NCI-H1105 (cell line): ENCODE measurements at regions not wholly inside any gene's neighbourhood (a gene's known extent, or its start where the extent isn't known, plus 50 kb on each side); places are given as distances from the start of the nearest gene placed in this dataset.

Experiments used
- DNase-seq: peaks from one replicate; lab custom pipeline; 2025; lab: John Stamatoyannopoulos, UW

DNA sequence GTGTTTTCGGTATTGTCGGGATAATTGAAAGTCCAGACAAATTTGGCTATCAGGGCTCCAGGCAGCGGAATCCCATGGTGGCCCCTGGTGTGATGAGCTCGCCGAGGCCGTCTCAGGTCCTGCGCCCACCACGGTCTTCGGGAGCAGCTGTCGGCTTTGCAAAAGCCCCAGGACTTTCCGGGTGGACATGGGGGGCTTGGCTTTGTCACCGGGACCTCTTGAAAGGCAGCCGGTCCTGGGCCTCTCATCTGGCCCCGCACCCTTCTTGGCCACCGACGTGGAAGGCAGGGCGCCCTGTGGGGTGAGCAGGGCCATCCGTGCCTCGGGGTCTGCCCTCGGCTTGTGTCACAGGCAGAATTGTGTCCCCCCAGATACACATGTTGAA is 87.1 kb upstream of the ACTRT2 start:
- no peak for DNase-seq

DNA sequence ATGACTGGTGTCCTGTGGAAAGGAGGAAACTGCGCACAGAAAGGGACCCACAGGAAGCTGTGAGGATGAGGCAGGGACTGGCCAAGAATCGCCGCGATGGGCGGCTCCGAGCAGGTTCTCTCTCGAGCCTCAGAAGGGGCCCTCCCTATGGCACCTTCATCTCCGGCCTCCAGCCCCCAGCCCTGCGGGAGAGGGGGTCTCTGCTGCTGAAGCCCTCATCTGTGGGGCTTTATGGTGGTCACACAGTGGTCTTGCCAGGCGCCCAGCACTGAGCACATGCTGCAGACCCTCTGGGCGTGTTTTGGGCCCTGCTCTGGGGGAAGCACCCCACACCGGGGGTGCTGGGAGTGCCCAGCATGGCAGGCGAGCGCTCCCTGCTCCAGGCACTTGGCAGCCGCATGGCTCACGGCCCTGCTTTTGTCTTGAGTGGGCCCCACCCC is 86.6 kb upstream of the ACTRT2 start:
- DNase-seq, result no peak

DNA sequence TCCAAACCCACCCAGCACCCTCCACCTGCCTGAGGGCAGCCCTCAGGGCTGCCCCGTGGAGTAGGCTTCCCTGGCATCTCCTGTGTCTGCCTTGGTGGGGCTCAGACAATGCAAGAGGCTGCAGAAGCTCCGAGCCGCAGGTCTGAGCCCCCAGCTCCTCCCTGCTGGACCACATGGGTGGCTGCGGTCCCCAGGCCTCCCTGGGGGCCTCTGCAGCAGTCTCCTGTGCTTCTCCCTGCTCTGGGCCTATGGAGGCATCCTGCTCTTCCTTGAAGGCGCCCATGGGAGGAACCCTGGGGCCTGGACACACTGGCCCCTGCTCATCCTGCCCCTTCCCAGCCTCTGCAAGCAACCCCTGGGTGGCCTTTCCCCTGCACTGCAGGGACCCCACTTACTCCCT is 86.1 kb upstream of the ACTRT2 start:
- DNase-seq, result no peak

- no peak for DNase-seq
Observed at GRCh38 chr1:2935751-2936390, 85.4 kb upstream of the ACTRT2 start.

- DNase-seq, result no peak
Observed at GRCh38 chr1:2936559-2937515, 84.4 kb upstream of the ACTRT2 start.

GRCh38 chr1:2937805-2938204 is 83.5 kb upstream of the ACTRT2 start:
- DNase-seq, result no peak

DNA sequence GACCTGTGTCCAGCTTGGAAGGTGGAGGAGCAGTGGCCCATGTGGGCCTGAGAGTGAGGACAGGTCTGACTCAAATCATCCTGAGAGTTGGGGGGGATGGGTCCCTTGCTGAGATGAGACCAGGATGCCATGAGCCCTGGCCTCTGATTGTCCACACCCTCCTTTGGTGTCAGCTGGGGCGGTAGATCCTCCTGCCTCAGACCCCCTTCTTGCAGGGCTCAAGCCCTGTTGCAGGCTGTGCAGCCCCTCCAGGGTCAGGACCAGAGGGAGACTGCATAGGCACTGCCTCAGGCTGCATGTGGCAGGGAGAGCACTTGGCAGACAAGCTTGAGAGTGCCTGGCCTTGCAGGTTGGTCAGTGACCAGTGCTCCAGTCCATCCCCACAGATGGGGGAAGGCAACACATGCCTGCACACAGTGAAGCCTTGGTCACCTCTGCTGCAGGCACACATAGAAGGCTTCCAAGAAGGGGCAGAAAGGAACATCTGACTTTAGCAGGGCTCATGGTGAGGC is 82.2 kb upstream of the ACTRT2 start:
- no peak for DNase-seq

- no peak for DNase-seq
Observed at GRCh38 chr1:2940178-2940577, 81.1 kb upstream of the ACTRT2 start.

DNA sequence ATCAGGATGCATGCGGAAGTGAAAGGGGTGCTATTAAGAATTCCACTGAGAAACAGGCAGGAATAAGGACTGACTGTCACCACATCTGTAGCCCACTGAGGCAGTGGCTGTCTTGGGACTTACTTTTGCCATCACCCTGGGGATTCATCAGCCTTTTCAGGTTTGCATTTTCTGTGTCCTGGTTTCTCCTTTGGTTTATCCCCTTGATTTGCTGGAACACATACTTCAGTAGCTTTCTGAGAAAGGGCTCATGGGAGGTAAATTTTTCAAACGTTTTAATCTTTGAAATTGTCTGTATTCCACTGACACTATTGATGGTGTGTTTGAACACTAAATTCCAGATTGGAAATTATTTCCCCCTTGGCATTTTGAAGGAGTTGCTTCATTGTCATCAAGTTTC is 80.2 kb upstream of the ACTRT2 start:
- DNase-seq, result no peak

- no peak for DNase-seq
Observed at GRCh38 chr1:2941907-2942306, 79.4 kb upstream of the ACTRT2 start.

DNA sequence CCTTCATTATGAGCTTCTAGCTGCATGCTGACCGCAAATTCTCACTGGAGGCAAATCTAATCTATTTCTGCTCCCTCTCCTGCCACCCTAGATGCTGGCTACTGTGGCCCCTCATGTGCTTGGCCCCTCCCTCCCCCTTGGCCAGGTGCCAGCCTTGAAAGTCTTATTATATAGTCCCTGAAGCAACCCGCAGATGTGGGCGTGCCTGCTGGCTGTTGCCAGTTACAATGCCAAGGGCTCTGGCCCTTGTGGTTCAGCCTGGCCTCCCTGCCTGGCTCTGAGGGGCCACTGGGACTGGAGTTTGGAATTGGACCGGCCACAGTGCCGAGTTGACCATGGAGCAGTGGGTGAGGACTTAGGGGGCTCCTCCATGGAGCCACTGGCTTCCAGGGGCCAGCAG is 78.9 kb upstream of the ACTRT2 start:
- DNase-seq, result no peak

- DNase-seq, result no peak
Observed at GRCh38 chr1:2943686-2944260, 77.5 kb upstream of the ACTRT2 start.

DNA sequence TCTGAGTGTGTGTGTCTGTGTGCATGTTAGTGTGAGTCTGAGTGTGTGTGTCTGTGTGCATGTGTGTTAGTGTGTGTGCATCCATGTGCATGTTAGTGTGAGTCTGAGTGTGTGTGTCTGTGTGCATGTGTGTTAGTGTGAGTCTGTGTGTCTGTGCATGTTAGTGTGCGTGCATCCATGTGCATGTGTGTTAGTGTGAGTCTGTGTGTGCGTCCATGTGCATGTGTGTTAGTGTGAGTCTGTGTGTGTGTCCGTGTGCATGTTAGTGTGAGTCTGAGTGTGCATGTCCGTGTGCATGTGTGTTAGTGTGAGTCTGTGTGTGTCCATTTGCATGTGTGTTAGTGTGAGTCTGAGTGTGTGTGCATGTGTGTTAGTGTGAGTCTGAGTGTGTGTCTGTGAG is 76.6 kb upstream of the ACTRT2 start:
- DNase-seq, result no peak

DNA sequence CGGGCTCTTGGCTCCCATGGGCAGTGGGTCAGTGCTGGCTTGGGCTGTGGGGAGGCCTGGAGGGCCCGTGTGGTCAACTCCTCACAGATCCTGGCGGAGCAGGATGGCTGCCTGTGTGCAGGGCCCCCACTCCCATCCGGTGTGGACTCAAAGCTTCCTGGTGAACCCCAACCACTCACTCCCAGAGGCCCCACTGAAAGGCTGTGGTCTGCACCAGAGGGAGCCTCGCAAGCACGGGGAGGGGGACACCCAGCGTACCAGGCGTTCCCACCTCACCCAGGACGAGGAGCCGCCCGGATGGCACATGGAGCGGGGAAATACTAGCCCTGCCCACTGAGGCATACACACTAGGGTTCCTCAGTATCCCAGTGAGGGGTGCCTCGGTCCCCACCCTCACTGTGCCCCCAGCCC is 75.4 kb upstream of the ACTRT2 start:
- no peak for DNase-seq

GRCh38 chr1:2946291-2946690 is 75.0 kb upstream of the ACTRT2 start:
- no peak for DNase-seq

DNA sequence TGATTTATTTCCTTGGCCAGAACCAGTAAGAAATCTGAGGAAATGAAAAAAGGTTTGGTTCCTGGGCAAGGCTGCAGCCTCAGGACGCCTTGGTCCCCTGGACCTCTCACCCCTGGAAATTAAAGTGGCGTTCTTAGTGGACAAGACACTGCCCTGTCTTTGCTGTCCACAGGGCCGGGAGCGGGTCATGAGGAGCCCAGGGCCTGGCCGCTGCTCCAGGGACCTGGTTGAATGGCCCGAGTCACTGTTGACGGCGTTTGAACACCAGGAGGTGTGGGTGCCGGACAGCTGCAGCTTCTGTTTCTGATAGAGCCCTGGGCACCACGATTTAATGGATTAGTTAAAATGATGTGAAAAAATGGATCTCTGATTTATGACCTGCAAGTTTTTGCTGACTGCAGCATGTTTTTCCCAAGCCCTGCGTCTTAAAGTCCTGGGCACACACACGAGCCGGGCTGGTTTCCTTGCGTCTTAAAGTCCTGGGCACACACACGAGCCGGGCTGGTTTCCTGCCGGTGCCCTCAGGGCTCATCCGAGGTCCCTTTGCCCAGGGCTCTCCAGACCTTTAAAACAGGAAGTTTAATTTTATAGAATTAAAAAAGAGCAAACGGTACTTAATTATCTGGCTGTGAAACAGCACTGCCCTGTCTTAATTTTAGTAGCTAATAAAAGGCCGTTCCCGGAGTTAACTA is 74.1 kb upstream of the ACTRT2 start:
- DNase-seq, result no peak

DNA sequence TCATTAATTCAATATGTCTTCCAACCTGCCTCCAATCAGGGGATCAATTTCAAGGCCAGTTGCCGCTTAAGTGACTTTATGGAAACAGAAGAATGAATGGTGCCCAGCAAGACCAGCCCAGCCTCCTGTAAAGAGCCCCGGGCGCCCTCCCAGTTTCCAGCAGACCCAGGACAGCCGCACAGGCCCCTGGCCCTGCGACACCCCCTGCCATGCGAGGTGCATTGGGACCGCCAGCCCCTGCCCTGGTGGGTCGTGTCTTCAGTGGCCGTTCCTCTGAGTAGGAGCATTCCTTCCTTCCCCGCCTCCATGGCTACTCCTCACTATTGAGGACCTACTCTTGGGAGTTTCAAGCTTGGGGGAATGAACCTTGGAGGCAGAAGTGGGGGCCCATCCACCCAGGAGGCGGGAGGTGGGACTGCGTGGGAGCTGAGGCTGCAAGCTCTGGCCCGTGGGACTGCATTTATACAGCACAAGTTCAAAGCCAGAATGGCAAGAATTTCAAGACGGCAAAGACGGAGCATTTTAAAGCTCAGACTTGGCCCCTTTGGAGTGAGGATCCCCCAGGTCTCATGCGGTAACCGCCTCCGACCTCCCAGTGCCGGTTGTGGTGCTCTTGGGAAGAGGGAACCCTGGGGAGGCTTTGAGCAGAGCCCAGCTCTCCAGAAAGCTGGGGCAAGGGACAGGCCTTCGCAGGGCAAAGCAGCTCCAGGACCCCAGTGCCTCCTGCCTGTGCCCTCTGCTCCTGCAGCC is 73.1 kb upstream of the ACTRT2 start:
- no peak for DNase-seq

DNA sequence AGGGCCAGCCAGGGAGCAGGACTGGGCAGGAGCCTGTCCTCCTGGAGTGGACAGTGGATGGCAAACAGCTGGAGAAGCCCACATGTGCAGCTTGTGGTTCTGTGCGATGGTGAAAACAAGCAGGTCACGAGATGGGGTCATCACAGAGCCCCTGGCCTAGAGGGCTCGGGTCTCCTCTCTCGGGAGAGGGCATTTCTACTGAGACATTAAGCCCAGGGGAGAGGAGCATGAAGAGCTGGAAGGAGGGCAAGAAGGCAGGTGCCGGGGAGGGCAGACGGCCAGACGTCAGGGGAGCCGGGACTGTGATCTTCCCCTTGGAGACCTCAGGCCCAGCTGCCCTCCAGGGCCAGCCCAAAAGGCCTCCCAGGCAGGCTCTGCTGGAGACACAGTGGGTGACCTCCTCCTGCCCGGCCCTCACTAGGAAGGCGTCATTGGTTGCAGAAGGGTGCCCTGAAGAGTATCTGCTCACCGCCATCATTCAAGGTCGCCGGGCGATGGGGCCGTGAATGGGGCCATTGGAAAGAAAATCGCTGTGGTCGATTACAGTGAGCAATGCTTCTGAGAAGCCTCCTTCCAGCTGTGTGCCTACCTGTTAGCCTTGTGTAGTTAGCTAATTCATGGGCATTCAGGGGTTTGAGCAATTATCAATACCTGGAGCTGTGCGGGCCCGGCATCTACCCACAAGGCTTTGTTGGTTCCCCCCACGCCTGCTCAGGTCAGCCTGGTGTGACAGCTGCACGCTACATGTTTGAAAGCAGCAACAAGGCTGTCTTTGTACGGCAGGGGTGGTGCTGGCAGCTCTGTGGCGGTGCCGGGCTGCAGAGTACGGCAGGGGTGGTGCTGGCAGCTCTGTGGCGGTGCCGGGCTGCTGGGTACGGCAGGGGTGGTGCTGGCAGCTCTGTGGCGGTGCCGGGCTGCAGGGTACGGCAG is 72.3 kb upstream of the ACTRT2 start:
- no peak for DNase-seq

DNA sequence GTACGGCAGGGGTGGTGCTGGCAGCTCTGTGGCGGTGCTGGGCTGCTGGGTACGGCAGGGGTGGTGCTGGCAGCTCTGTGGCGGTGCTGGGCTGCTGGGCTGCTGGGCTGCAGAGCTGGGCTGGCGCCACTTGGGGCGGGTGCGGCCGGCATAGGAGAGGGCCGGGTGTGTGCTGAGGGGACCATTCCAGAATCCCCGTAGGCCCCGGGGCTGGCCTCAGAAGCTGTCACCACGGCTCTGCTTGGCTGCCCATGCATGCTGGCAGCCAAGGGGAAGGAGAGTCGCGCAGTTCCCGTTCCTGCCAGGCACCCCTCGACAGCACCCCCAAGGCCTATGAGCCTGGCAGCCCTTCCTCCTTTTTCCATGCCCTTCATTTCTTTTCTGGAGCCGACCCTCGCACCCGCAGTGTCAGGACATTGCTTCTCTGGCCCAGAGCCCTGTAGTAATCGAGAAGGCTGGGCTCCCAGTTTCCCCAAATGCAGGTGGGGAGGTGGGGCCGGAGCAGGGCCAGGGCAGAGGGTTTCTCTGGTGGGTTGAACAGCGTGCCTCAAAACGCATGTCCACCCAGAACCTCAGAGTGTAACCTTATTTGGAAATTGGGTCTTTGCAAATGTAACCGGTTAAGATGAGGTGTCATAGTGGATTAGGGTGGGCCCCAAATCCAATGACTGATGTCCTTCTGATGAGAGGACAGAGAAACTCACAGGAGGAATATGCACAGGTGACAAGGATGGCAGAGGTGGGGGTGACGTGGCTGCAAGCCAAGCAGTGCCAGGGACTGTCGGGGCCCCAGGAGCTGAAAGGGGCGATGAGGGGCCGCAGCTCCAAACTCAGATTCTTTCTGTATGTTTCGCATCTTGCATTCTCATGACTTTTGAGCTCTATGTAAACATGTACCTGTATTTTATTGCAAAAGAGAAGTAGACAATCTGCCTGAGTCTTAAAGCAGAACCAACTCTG is 71.0 kb upstream of the ACTRT2 start:
- no peak for DNase-seq
